ENCODE measurements at regions not wholly inside any gene's neighbourhood (a gene's known extent, or its start where the extent isn't known, plus 50 kb on each side); places are given as distances from the start of the nearest gene placed in this dataset.

DNA sequence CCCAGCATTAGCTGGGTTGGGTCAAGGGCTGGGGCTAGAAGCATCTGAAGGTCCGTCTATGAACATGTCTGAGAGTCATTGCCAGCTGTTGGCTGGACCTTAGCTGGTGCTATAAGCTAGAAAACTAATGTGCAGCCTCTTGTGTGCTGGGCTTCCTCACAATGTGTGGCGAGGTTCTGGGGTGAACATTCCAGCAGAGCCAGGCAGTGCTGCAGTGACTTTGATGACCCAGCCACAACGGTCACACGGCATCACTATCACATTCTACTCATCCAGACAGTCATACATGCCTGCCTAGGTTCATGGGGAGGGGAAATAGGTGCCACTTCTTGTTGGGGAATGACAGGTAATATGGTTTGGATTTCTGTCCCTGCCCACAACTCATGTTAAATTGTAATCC, 260.5 kb downstream of the CYP26B1 start:
- no peak for DNase-seq

DNA sequence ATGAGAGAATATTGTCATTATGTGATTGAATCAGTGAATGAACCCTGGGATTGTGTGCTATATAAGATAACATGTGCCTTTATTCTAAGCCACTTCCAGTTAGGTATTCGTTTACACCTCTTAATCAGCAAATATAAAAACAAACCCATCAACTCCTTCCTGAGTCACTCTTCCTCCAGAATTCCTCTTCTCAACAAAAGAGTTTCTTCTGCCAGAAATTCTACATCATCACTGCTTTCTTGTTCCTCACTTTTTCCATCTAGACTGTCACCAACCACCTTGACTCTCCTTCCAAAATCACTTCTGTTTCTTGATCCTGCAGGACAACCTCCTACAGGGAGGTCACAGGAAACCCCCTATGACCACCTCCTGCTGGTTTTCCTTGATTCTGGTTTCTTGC, 261.4 kb downstream of the CYP26B1 start:
- no peak for DNase-seq

- DNase-seq: no peak
Observed at GRCh38 chr2:71884303-71885042, 263.2 kb downstream of the CYP26B1 start.

- DNase-seq: no peak
Observed at GRCh38 chr2:71882949-71883472, 264.7 kb downstream of the CYP26B1 start.

DNA sequence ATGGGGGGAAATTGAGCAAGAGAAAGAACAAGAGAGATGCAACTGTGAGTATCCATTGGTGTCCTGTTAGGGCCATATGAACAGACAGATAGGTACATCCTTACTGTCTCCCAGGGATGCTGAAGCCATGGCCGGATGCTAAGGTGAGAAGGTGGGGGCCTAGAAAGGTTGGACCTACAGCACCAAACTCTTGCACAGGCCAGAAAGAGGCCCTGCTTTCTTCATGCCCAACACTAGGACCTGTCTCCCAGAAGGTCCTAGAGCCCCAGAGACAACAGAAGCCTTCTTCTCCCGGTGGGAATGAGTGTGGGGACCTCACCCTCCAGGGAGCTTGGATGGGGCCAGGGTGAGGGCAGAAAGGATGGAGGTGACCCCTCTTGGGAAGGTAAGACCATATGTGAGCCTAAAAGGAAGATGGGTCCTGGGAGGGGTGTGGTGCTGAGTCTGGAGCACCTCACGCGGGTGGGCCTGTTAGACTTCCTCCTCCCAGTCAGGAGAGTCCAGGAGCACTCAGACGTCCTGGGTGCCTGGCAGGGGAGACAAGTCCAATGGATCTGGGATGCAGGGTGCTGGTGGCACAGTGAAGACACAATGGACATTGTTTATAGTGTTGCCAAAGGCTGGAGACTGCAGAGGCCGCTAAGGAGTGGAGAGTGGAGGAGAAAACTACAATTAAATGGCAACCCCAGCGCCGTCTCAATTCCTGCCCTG, 265.3 kb downstream of the CYP26B1 start:
- no peak for DNase-seq

- no peak for DNase-seq
Observed at GRCh38 chr2:71880846-71881610, 266.6 kb downstream of the CYP26B1 start.

DNA sequence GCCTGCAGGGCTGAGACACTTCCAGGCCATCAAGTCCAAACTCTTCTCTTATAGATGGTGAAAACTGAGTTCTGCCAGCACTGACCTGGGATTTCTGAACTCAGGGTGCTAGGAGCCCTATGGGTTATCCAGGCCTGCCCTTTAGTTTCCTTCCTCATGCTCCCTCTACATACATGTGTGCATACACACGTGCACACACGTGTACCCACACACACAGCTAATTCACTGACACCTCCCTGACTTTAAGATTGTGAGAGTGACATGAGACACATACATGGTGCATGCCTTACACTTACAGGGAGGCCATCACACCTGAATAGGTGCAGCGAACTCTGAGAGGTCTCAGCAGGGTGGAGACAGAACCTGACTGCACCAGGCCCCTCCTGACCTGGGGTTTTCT, 267.4 kb downstream of the CYP26B1 start:
- no peak for DNase-seq

- DNase-seq: no peak
Observed at GRCh38 chr2:71879509-71880184, 268.0 kb downstream of the CYP26B1 start.

GRCh38 chr2:71878626-71879508, 268.8 kb downstream of the CYP26B1 start:
- no peak for DNase-seq

- DNase-seq: no peak
Observed at GRCh38 chr2:71877636-71878035, 270.0 kb downstream of the CYP26B1 start.

- no peak for DNase-seq
Observed at GRCh38 chr2:71876542-71877451, 270.9 kb downstream of the CYP26B1 start.

GRCh38 chr2:71872466-71873051, 275.1 kb downstream of the CYP26B1 start:
- no peak for DNase-seq

DNA sequence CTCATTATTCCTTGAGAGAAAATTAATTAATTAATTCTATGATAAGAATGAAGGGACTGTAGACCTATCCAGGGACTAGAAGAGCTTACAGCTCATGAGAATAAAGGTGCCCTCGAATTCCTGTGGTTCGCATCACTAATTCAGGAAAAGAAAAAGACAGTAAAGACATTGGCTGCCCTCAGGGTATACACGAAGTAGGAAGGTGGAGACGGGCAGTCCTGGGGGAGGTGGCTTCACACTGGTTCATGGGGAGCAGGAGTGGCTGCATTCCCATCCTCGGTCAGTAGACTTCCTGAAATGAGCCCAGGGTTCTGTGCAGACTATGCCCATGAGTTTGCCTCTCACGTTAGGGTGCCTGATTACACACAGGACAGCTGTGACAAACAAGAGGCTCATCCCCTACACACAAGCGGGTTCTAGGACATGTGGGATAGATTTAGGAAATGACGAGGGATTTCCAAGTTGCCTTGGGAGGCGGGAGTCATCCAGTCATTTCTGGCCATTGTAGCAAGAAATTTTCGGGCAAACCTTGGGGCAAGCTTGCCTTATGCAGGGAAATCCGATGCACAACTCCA, 282.2 kb downstream of the CYP26B1 start:
- DNase-seq: no peak

DNA sequence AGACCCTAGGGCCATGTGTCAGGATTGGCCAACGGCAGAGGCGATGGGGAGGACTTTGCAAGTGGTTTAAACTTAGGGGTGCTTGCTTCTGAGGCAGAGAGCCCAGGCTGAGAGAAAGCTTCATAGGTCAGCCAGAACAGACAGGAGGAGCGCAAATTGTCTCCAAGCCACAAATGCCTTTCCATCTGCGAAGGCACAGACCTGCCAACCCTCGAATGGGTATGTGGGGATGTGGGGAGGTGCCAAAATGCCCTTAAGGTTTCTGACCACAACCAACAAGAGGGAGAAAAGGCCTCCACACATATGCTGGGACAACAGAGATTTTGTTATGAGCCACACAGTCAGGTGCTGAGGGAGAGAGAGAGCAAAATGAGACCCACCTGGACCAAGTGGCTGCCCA, 283.6 kb downstream of the CYP26B1 start:
- DNase-seq: no peak

- no peak for DNase-seq
Observed at GRCh38 chr2:71863396-71863795, 284.3 kb downstream of the CYP26B1 start.

GRCh38 chr2:71862921-71863320, 284.7 kb downstream of the CYP26B1 start:
- no peak for DNase-seq

GRCh38 chr2:71861186-71862160, 286.2 kb downstream of the CYP26B1 start:
- no peak for DNase-seq

DNA sequence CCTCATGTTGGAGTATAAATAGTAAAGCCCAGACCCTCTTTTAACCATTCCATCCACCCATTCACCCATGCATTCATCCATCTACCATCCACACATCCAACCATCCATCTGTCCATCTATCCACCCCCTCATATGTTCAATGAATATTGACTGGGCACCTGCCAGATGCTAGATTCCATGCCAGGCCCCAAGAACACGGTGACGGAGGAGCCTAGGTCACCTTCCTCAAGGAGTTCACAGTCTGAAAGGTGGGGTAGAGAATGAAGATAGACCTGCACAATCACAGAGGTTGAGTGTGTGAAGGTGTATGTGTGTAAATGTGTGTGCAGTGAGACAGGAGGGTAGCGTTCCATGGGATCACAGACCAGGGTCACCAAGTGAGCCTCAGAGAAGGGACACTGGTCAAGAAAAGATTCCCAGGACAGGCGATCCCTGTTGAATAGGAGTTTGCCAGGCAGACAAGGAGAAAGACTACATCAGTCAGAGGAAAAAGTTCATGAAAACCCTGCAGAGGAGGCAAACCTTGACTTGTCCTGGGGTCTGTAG, 287.2 kb downstream of the CYP26B1 start:
- DNase-seq: no peak
